ENCODE measurements at regions not wholly inside any gene's neighbourhood (a gene's known extent, or its start where the extent isn't known, plus 50 kb on each side); places are given as distances from the start of the nearest gene placed in this dataset.

DNA sequence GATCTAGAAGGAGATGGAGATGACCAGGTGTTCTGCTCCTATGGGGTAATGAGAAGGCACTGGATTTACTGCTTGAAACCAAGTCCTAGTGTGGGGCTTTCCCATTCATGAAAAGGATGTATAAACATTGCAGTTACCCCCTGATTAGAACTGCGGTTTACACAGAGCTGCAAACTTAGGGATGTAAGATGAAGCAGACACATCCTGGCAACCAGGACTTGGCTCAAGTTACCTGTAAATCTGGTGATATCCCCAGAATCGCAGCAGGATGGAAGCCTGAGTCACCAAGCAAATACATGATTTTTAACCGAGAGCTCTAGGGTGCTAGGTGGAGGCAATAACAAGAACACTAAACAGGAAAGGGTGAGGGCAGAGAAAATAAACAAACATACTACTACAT, 178.6 kb upstream of the MAMLD1 start:
- TF ChIP-seq RFX5 (IDR thresholded peaks at IDR 0.05; ENCODE audit: low read depth, low read length) = no peak
- TF ChIP-seq, protein P1, sequence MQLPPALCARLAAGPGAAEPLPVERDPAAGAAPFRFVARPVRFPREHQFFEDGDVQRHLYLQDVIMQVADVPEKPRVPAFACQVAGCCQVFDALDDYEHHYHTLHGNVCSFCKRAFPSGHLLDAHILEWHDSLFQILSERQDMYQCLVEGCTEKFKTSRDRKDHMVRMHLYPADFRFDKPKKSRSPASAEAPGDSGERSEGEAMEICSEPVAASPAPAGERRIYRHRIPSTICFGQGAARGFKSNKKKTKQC (CRISPR knock-in tag; IDR thresholded peaks at IDR 0.05) = no peak
- TF ChIP-seq, protein P2, sequence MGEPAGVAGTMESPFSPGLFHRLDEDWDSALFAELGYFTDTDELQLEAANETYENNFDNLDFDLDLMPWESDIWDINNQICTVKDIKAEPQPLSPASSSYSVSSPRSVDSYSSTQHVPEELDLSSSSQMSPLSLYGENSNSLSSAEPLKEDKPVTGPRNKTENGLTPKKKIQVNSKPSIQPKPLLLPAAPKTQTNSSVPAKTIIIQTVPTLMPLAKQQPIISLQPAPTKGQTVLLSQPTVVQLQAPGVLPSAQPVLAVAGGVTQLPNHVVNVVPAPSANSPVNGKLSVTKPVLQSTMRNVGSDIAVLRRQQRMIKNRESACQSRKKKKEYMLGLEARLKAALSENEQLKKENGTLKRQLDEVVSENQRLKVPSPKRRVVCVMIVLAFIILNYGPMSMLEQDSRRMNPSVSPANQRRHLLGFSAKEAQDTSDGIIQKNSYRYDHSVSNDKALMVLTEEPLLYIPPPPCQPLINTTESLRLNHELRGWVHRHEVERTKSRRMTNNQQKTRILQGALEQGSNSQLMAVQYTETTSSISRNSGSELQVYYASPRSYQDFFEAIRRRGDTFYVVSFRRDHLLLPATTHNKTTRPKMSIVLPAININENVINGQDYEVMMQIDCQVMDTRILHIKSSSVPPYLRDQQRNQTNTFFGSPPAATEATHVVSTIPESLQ (CRISPR knock-in tag; IDR thresholded peaks at IDR 0.05) = no peak
- TF ChIP-seq TAF1 (IDR thresholded peaks at IDR 0.05; ENCODE audit: control insufficient read depth, extremely low read depth, insufficient read depth, low read length, severe bottlenecking) = no peak
- TF ChIP-seq, protein P3, sequence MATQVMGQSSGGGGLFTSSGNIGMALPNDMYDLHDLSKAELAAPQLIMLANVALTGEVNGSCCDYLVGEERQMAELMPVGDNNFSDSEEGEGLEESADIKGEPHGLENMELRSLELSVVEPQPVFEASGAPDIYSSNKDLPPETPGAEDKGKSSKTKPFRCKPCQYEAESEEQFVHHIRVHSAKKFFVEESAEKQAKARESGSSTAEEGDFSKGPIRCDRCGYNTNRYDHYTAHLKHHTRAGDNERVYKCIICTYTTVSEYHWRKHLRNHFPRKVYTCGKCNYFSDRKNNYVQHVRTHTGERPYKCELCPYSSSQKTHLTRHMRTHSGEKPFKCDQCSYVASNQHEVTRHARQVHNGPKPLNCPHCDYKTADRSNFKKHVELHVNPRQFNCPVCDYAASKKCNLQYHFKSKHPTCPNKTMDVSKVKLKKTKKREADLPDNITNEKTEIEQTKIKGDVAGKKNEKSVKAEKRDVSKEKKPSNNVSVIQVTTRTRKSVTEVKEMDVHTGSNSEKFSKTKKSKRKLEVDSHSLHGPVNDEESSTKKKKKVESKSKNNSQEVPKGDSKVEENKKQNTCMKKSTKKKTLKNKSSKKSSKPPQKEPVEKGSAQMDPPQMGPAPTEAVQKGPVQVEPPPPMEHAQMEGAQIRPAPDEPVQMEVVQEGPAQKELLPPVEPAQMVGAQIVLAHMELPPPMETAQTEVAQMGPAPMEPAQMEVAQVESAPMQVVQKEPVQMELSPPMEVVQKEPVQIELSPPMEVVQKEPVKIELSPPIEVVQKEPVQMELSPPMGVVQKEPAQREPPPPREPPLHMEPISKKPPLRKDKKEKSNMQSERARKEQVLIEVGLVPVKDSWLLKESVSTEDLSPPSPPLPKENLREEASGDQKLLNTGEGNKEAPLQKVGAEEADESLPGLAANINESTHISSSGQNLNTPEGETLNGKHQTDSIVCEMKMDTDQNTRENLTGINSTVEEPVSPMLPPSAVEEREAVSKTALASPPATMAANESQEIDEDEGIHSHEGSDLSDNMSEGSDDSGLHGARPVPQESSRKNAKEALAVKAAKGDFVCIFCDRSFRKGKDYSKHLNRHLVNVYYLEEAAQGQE (IDR thresholded peaks at IDR 0.05; ENCODE audit: borderline replicate concordance) = no peak
- TF ChIP-seq, protein P3 (CRISPR knock-in tag; IDR thresholded peaks at IDR 0.05; ENCODE audit: low read depth) = no peak
- TF ChIP-seq TCF7 (IDR thresholded peaks at IDR 0.05; ENCODE audit: borderline replicate concordance) = no peak
- TF ChIP-seq, protein P4, sequence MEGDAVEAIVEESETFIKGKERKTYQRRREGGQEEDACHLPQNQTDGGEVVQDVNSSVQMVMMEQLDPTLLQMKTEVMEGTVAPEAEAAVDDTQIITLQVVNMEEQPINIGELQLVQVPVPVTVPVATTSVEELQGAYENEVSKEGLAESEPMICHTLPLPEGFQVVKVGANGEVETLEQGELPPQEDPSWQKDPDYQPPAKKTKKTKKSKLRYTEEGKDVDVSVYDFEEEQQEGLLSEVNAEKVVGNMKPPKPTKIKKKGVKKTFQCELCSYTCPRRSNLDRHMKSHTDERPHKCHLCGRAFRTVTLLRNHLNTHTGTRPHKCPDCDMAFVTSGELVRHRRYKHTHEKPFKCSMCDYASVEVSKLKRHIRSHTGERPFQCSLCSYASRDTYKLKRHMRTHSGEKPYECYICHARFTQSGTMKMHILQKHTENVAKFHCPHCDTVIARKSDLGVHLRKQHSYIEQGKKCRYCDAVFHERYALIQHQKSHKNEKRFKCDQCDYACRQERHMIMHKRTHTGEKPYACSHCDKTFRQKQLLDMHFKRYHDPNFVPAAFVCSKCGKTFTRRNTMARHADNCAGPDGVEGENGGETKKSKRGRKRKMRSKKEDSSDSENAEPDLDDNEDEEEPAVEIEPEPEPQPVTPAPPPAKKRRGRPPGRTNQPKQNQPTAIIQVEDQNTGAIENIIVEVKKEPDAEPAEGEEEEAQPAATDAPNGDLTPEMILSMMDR (IDR thresholded peaks at IDR 0.05 in 2 of 3, conservative IDR thresholded peaks at IDR 0.05 in 1 of 3; ENCODE audit: insufficient read depth in 2 of 3, low read depth in 1 of 3, low read length in 3 of 3) = no peak
- TF ChIP-seq, protein P5, sequence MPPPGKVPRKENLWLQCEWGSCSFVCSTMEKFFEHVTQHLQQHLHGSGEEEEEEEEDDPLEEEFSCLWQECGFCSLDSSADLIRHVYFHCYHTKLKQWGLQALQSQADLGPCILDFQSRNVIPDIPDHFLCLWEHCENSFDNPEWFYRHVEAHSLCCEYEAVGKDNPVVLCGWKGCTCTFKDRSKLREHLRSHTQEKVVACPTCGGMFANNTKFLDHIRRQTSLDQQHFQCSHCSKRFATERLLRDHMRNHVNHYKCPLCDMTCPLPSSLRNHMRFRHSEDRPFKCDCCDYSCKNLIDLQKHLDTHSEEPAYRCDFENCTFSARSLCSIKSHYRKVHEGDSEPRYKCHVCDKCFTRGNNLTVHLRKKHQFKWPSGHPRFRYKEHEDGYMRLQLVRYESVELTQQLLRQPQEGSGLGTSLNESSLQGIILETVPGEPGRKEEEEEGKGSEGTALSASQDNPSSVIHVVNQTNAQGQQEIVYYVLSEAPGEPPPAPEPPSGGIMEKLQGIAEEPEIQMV (tag; conservative IDR thresholded peaks at IDR 0.05; ENCODE audit: low read depth) = no peak
- no peak for TF ChIP-seq GTF2A2 (tag; IDR thresholded peaks at IDR 0.05)
- no peak for TF ChIP-seq FIP1L1 (IDR thresholded peaks at IDR 0.05; ENCODE audit: low read depth, low read length, poor library complexity, severe bottlenecking)
- no peak for TF ChIP-seq SMC3 (conservative IDR thresholded peaks at IDR 0.05; ENCODE audit: insufficient read depth, low read depth, low read length)
- TF ChIP-seq COPS2 (conservative IDR thresholded peaks at IDR 0.05) = no peak
- no peak for TF ChIP-seq PTBP1 (IDR thresholded peaks at IDR 0.05; ENCODE audit: low read depth, low read length)

Measured in K562 (cell line).